Liver (tissue), 8 donors: ENCODE measurements at regions not wholly inside any gene's neighbourhood (a gene's known extent, or its start where the extent isn't known, plus 50 kb on each side); places are given as distances from the start of the nearest gene placed in this dataset.

Experiments used
- DNase-seq: peaks from one replicate; pipeline ENCODE4 v3.0.0-alpha.2; 2017; ENCODE audit warnings: low spot score
- H3K27ac ChIP-seq, 2 donors: one replicate each; pipeline ENCODE4 v1.7.0; 2013; ENCODE audit warnings: inconsistent platforms in 2 of 2, low read length in 2 of 2, control low read depth in 1 of 2, low read depth in 1 of 2, mild to moderate bottlenecking in 1 of 2
- H3K27me3 ChIP-seq, 4 donors: one replicate each; pipeline versions ENCODE4 v1.6.1 to v1.7.0; 2013; ENCODE audit warnings: low read length in 3 of 4, inconsistent platforms in 1 of 4, mild to moderate bottlenecking in 1 of 4, moderate library complexity in 1 of 4; ENCODE audit not compliant: control insufficient read depth in 4 of 4, insufficient read depth in 4 of 4
- H3K36me3 ChIP-seq, 4 donors: one replicate each; pipeline versions ENCODE4 v1.6.1 to v1.7.0; 2013; ENCODE audit warnings: low read length in 3 of 4, mild to moderate bottlenecking in 3 of 4, low read depth in 1 of 4, moderate library complexity in 1 of 4; ENCODE audit not compliant: control insufficient read depth in 4 of 4, insufficient read depth in 3 of 4
- H3K4me1 ChIP-seq, 4 donors: one replicate each; pipeline versions ENCODE4 v1.6.1 to v1.7.0; 2013; ENCODE audit warnings: low read length in 3 of 4, mild to moderate bottlenecking in 3 of 4, moderate library complexity in 1 of 4; ENCODE audit not compliant: control insufficient read depth in 4 of 4, insufficient read depth in 4 of 4
- H3K4me3 ChIP-seq, 3 donors: one replicate each; pipeline versions ENCODE4 v1.6.1 to v1.7.0; 2013; ENCODE audit warnings: low read length in 3 of 3, control low read depth in 1 of 3, low read depth in 1 of 3, mild to moderate bottlenecking in 1 of 3
- H3K9ac ChIP-seq, 2 donors: one replicate each; pipeline ENCODE4 v1.7.0; 2013; ENCODE audit warnings: low read length in 2 of 2, mild to moderate bottlenecking in 2 of 2, moderate library complexity in 2 of 2, control low read depth in 1 of 2, low read depth in 1 of 2
- H3K9me3 ChIP-seq, 4 donors: one replicate each; pipeline versions ENCODE4 v1.6.1 to v1.7.0; 2013; ENCODE audit warnings: low read length in 3 of 4; ENCODE audit not compliant: control insufficient read depth in 4 of 4
- EGR1 ChIP-seq, 2 donors: IDR thresholded peaks; 2 replicates each; pipeline ENCODE4 v1.6.1; 2016 to 2018; ENCODE audit warnings: antibody characterized with exemption in 2 of 2, low read depth in 2 of 2
- FOXA1 ChIP-seq: IDR thresholded peaks from 2 replicates; pipeline ENCODE4 v1.6.1; 2016; ENCODE audit warnings: antibody characterized with exemption
- FOXA2 ChIP-seq: IDR thresholded peaks from 2 replicates; pipeline ENCODE4 v1.6.1; 2016; ENCODE audit warnings: antibody characterized with exemption
- GABPA ChIP-seq, 2 donors: IDR thresholded peaks in 1 of 2; conservative IDR thresholded peaks in 1 of 2; 2 replicates each; pipeline ENCODE4 v1.6.1; 2016; ENCODE audit warnings: antibody characterized with exemption in 2 of 2, mild to moderate bottlenecking in 1 of 2, moderate library complexity in 1 of 2
- HNF4A ChIP-seq, 2 donors: conservative IDR thresholded peaks; 2 replicates each; pipeline ENCODE4 v1.6.1; 2016; ENCODE audit warnings: antibody characterized with exemption in 2 of 2, mild to moderate bottlenecking in 2 of 2
- HNF4G ChIP-seq: IDR thresholded peaks from 2 replicates; pipeline ENCODE4 v1.6.1; 2016; ENCODE audit warnings: antibody characterized with exemption
- JUND ChIP-seq, 2 donors: IDR thresholded peaks; 2 replicates each; pipeline ENCODE4 v1.6.1; 2016; ENCODE audit warnings: antibody characterized with exemption in 2 of 2
- NR2F2 ChIP-seq: IDR thresholded peaks from 2 replicates; pipeline ENCODE4 v1.6.1; 2016; ENCODE audit warnings: antibody characterized with exemption
- RAD21 ChIP-seq, 2 donors: IDR thresholded peaks; 2 replicates each; pipeline ENCODE4 v1.6.1; 2016; ENCODE audit warnings: antibody characterized with exemption in 2 of 2, mild to moderate bottlenecking in 2 of 2
- RXRA ChIP-seq, 2 donors: IDR thresholded peaks; 2 replicates each; pipeline ENCODE4 v1.6.1; 2017 to 2018; ENCODE audit warnings: antibody characterized with exemption in 2 of 2, mild to moderate bottlenecking in 1 of 2
- SP1 ChIP-seq: IDR thresholded peaks from 2 replicates; pipeline ENCODE4 v1.6.1; 2018; ENCODE audit warnings: antibody characterized with exemption, mild to moderate bottlenecking
- TAF1 ChIP-seq: conservative IDR thresholded peaks from 2 replicates; pipeline ENCODE4 v1.6.1; 2016; ENCODE audit warnings: antibody characterized with exemption, mild to moderate bottlenecking
- YY1 ChIP-seq: IDR thresholded peaks from 2 replicates; pipeline ENCODE4 v1.6.1; 2016; ENCODE audit warnings: antibody characterized with exemption, mild to moderate bottlenecking
- WGBS: extraction: QIAGEN DNeasy Blood & Tissue Kit; methylation state at CpG from one replicate; pipeline ENCODE4 v1.1.7; 2013; 5-methylcytosine and 5-hydroxymethylcytosine counted together
- TF ChIP-seq, protein P1 (sequence below): IDR thresholded peaks from 2 replicates; pipeline ENCODE4 v1.6.1; 2016; ENCODE audit warnings: antibody characterized with exemption
- TF ChIP-seq, protein P2 (sequence below): fragments of 150-350 bp; IDR thresholded peaks from 2 replicates; pipeline ENCODE4 v1.5.1; 2017; ENCODE audit warnings: improper control_type of control experiment, low read depth, low read length; ENCODE audit not compliant: missing input control
- TF ChIP-seq, protein P3 (sequence below): IDR thresholded peaks from 2 replicates; pipeline ENCODE4 v1.6.1; 2016; ENCODE audit warnings: antibody characterized with exemption
- TF ChIP-seq, protein P4 (sequence below): IDR thresholded peaks from 2 replicates; pipeline ENCODE4 v1.6.1; 2016; ENCODE audit warnings: antibody characterized with exemption, mild to moderate bottlenecking
- TF ChIP-seq, protein P5 (sequence below): IDR thresholded peaks from 2 replicates; pipeline ENCODE4 v1.6.1; 2016; ENCODE audit warnings: antibody characterized with exemption
- donor health status: healthy.
- donor health status: healthy.
- donor health status: healthy.
- donor health status: healthy.
- donor health status: healthy.

DNA sequence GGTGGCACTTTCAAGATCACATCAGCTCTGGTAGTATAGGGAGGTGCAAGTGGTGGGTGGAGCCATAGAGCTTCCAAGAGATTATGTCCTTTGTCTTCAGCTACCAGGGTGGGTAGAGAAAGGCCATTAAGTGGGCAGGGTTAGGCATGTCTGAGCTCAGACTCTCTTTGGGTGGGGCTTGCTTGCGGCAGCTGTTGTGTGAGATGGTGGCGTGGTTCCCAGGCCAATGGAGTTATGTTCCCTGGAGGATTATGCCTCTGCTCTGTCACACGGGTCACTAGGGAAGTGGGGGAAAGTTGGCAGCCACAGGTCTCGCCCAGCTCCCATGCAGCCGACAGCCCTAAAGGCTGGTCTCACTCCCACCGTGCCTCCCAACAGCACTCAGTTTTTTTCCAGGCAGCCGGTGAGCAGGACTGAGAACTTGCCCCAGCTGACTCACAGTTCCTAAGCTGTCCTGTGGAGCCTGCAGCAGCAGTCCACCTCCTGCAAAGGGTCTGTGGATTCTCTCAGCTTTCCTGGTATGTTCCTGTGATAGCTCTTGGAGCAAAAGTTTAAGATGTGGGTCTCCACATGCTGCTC is 459.0 kb downstream of the SH2D4B start:
- DNase-seq: no peak
- 77% methylated on average over 7 of the region's 7 CpGs for WGBS
- H3K4me3 ChIP-seq: no peak overlapping the region
- H3K9ac ChIP-seq: no peak overlapping the region
- no peaks in the 10 kb centered on the region for H3K36me3 ChIP-seq
- peaks cover 0 to 6% (median 0%) of the 10 kb centered on the region in 4 donors for H3K9me3 ChIP-seq
- no peaks in the 10 kb centered on the region for H3K4me1 ChIP-seq
- peaks cover 0 to 3% (median 0%) of the 10 kb centered on the region in 4 donors for H3K27me3 ChIP-seq
- no peak overlapping the region for H3K27ac ChIP-seq
- TF ChIP-seq, protein P1, sequence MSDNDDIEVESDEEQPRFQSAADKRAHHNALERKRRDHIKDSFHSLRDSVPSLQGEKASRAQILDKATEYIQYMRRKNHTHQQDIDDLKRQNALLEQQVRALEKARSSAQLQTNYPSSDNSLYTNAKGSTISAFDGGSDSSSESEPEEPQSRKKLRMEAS: no peak
- no peak for TF ChIP-seq FOXA2
- no peak for TF ChIP-seq GABPA (IDR thresholded peaks at IDR 0.05 in 1 of 2, conservative IDR thresholded peaks at IDR 0.05 in 1 of 2)
- TF ChIP-seq, protein P2, sequence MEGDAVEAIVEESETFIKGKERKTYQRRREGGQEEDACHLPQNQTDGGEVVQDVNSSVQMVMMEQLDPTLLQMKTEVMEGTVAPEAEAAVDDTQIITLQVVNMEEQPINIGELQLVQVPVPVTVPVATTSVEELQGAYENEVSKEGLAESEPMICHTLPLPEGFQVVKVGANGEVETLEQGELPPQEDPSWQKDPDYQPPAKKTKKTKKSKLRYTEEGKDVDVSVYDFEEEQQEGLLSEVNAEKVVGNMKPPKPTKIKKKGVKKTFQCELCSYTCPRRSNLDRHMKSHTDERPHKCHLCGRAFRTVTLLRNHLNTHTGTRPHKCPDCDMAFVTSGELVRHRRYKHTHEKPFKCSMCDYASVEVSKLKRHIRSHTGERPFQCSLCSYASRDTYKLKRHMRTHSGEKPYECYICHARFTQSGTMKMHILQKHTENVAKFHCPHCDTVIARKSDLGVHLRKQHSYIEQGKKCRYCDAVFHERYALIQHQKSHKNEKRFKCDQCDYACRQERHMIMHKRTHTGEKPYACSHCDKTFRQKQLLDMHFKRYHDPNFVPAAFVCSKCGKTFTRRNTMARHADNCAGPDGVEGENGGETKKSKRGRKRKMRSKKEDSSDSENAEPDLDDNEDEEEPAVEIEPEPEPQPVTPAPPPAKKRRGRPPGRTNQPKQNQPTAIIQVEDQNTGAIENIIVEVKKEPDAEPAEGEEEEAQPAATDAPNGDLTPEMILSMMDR: no peak
- TF ChIP-seq FOXA1: no peak
- TF ChIP-seq JUND (IDR thresholded peaks at IDR 0.05): no peak
- TF ChIP-seq RXRA (IDR thresholded peaks at IDR 0.05): no peak

DNA sequence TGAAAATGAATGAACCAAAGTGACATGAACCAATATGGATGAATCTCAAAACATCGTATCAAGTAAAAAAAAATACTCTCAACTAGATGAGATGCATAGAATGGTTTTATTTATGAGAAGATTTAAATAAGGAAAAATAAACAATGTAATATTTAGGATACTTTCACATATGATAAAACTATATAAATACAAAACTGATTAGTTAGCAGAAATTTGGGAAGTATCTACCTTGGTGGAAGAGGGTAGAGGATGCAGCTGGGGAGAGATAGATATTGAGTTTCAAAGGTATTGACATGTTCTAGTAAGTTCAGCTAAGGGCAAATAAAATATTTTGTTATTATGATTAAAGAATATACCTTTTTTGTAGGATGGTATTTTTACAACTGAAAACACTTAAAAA is 463.1 kb downstream of the SH2D4B start:
- Histone ChIP-seq H3K9ac (no peak overlapping the region), H3K4me1 (no peaks in the 10 kb centered on the region)

More for the DNA sequence above, 463.1 kb downstream of the SH2D4B start:
- Histone ChIP-seq H3K36me3 (no peaks in the 10 kb centered on the region), H3K27me3 (peaks cover 0 to 3% (median 0%) of the 10 kb centered on the region in 4 donors), H3K27ac (no peak overlapping the region), H3K9me3 (peaks cover 0 to 6% (median 0%) of the 10 kb centered on the region in 4 donors), H3K4me3 (no peak overlapping the region)
- WGBS: 98% methylated on average over 1 of the region's 1 CpG
- DNase-seq: no peak
- TF ChIP-seq EGR1 (IDR thresholded peaks at IDR 0.05; ENCODE audit: low read depth in 2 of 2): no peak
- TF ChIP-seq NR2F2: no peak
- TF ChIP-seq RAD21 (IDR thresholded peaks at IDR 0.05): no peak
- no peak for TF ChIP-seq HNF4G
- no peak for TF ChIP-seq SP1
- no peak for TF ChIP-seq RXRA (IDR thresholded peaks at IDR 0.05)
- TF ChIP-seq, protein P3, sequence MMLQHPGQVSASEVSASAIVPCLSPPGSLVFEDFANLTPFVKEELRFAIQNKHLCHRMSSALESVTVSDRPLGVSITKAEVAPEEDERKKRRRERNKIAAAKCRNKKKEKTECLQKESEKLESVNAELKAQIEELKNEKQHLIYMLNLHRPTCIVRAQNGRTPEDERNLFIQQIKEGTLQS: no peak
- TF ChIP-seq FOXA1: no peak
- TF ChIP-seq, protein P2: no peak
- TF ChIP-seq GABPA (IDR thresholded peaks at IDR 0.05 in 1 of 2, conservative IDR thresholded peaks at IDR 0.05 in 1 of 2): no peak
- no peak for TF ChIP-seq HNF4A (conservative IDR thresholded peaks at IDR 0.05)
- no peak for TF ChIP-seq YY1
- TF ChIP-seq TAF1: no peak
- TF ChIP-seq FOXA2: no peak
- TF ChIP-seq, protein P4, sequence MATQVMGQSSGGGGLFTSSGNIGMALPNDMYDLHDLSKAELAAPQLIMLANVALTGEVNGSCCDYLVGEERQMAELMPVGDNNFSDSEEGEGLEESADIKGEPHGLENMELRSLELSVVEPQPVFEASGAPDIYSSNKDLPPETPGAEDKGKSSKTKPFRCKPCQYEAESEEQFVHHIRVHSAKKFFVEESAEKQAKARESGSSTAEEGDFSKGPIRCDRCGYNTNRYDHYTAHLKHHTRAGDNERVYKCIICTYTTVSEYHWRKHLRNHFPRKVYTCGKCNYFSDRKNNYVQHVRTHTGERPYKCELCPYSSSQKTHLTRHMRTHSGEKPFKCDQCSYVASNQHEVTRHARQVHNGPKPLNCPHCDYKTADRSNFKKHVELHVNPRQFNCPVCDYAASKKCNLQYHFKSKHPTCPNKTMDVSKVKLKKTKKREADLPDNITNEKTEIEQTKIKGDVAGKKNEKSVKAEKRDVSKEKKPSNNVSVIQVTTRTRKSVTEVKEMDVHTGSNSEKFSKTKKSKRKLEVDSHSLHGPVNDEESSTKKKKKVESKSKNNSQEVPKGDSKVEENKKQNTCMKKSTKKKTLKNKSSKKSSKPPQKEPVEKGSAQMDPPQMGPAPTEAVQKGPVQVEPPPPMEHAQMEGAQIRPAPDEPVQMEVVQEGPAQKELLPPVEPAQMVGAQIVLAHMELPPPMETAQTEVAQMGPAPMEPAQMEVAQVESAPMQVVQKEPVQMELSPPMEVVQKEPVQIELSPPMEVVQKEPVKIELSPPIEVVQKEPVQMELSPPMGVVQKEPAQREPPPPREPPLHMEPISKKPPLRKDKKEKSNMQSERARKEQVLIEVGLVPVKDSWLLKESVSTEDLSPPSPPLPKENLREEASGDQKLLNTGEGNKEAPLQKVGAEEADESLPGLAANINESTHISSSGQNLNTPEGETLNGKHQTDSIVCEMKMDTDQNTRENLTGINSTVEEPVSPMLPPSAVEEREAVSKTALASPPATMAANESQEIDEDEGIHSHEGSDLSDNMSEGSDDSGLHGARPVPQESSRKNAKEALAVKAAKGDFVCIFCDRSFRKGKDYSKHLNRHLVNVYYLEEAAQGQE: no peak
- TF ChIP-seq JUND (IDR thresholded peaks at IDR 0.05): no peak
- TF ChIP-seq, protein P1: no peak
- TF ChIP-seq, protein P5, sequence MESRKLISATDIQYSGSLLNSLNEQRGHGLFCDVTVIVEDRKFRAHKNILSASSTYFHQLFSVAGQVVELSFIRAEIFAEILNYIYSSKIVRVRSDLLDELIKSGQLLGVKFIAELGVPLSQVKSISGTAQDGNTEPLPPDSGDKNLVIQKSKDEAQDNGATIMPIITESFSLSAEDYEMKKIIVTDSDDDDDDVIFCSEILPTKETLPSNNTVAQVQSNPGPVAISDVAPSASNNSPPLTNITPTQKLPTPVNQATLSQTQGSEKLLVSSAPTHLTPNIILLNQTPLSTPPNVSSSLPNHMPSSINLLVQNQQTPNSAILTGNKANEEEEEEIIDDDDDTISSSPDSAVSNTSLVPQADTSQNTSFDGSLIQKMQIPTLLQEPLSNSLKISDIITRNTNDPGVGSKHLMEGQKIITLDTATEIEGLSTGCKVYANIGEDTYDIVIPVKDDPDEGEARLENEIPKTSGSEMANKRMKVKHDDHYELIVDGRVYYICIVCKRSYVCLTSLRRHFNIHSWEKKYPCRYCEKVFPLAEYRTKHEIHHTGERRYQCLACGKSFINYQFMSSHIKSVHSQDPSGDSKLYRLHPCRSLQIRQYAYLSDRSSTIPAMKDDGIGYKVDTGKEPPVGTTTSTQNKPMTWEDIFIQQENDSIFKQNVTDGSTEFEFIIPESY: no peak
